Non-pigmented ciliary epithelial cell (primary cell): ENCODE measurements at regions not wholly inside any gene's neighbourhood (a gene's known extent, or its start where the extent isn't known, plus 50 kb on each side); places are given as distances from the start of the nearest gene placed in this dataset.

ENCODE experiments used
- DNase-seq: peaks from one replicate; pipeline ENCODE4 v3.0.0-alpha.2; 2010; ENCODE audit warnings: low read depth

DNA sequence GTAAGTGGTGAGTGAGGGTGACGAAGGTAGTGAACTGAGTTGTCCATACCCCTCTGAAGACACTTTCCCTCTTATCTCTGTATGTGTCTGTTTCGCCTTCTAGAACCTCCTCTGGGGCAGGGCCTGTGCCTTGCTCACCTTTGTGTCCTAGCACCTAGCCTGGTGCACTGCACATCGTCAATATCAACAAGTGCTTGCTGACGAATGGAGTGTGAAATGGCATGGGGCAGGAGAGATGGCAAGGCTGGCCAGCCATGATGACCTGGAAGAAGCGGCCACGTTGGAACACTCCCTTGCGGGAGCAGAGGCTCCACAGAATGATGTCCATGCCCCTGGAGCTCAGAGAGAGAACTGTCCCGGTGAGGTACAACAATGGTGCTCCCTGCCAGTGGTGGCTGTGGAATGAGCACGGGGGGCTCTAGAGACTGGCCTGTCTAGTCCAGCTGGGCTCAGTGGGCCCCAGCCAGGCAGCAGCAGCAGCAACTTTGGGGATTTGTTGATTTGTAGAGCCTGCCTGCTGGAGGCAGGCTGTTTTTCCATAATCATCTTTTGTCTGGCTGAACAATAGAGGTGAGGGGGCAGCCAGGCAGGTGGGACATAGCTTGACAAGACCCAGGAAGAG lies 112.2 kb upstream of the PJA1 start:
- DNase-seq: no peak

GRCh38 chrX:69268611-69269010 lies 103.4 kb upstream of the PJA1 start:
- DNase-seq: no peak

GRCh38 chrX:69264158-69264581 lies 98.9 kb upstream of the PJA1 start:
- no peak for DNase-seq

DNA sequence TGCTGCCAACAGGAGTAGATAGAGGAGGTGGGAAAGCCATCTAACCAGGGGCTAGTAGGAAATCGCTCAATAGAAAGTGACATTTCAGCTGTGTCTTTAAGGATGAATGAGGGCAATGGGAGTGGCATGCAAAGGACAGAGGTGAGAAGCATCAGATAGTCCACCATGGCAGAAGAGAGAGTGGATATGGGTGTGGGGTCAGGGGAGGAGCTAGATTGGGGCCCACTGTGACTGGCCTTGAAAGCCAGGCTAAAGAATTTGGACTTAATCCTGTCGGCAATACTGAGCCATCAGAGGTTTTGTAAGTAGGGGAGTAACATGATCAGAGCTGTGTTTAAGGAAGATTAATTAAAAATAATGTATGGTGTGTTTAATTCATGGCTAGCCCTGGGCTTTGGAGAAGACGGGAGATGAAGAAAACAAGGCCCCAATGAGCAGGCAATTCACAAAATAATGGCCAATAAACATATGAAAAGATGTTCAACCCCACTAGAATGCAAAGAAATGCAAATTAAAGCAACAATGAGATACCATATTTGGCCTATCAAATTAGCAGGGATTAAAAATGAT lies 98.1 kb upstream of the PJA1 start:
- no peak for DNase-seq

- no peak for DNase-seq
Measured at GRCh38 chrX:69262036-69262936, 97.0 kb upstream of the PJA1 start.

DNA sequence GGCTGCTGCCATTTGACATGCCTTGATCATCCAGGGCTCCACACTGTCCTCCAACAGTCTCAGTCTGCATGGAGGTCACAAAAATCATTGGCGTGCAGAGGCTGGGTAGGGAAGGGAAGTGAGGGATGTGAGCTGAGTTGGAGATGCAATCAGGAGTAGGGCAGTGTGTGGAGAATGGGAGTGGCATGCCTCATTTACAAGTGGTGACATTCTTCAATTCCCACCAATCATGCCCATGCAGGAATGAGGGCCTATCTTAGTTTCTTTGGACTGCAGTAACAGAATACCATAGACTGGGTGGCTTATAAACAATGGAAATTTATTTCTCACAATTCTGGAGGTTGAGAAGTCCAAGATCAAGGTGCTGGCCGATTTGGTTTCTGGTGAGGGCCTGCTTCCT lies 94.9 kb upstream of the PJA1 start:
- DNase-seq: no peak

DNA sequence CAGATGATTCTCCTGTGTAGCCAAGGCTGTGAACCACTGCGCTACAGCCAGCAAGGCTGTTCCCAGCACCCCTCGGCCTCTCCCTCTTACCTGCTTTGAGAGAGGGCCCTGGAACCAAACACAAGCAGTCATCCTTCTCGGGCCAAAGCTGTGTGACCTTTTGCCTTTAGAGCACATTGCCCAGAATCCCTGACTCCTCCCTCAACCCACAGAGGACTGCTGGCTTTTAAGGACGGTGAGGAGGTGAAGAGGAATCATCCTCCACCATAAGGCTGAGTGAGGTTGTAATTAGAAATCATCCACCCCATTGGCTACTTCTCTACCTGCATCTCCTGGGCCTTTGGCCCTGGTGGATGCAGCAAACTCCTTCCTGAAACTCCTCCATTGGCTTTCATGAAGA lies 93.6 kb upstream of the PJA1 start:
- DNase-seq: no peak

- no peak for DNase-seq
Measured at GRCh38 chrX:69257499-69258127, 92.4 kb upstream of the PJA1 start.

GRCh38 chrX:69256291-69256565 lies 91.0 kb upstream of the PJA1 start:
- no peak for DNase-seq

GRCh38 chrX:69255441-69256290 lies 90.4 kb upstream of the PJA1 start:
- no peak for DNase-seq

DNA sequence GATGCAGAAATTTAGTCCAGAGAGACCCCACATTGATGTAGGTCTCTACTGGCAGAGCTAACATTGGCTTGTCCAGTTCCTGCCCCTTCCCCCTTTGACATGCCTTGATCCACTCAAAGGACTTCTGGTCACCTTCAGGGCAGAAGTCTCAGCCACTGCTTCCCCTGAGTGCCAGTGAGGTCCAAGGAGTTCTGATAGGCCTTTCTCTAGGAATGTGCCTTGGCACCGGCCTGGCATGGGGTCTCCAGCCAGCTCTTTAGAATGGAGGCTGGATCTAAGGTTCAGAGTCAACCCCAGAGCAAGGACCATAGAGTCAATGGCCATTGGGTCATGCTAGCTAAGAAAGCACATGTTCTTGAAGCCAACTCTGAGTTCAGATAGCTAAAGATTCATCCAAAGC lies 88.6 kb upstream of the PJA1 start:
- DNase-seq: no peak

DNA sequence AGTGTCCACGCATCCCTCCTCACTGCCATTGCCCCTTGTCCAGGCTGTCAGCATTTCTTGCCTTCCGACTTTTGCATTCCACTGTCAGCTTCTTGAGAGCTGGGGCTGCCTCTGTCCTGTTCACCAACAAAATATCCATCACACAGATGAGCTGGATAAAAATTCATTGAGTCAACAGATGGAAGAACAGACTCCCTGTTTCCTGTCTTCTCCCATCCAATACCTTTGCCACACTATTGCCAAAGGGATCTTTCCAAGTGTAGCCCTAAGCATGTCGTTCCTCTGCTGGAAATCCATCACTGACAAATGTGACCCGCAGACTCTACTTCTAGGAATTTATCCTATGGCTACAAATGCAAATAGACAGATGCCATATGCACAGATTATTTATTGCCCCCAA lies 78.0 kb upstream of the PJA1 start:
- no peak for DNase-seq

- no peak for DNase-seq
Measured at GRCh38 chrX:69238887-69239231, 73.6 kb upstream of the PJA1 start.

- no peak for DNase-seq
Measured at GRCh38 chrX:69238114-69238886, 73.0 kb upstream of the PJA1 start.

GRCh38 chrX:69237236-69237635 lies 72.0 kb upstream of the PJA1 start:
- DNase-seq: no peak

DNA sequence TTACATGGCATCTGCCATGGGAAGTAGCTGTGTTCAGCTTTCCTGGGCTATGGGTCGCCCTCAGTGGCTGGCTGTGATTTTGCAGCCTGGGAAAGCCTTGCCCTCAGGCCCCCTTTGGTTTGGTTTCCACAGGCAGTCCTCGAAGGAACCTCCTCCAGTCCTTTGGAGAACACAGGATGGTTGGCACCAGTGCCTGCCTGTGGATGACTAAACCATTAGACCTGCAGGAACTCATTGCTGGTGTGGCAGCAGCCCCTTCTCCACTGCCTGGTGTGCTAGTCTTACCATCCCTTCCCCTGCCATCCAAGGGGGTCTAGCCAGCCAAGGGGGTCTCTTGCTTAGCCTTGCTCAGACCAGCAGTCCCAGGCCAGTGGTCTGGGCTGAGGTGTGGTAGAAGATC lies 71.4 kb upstream of the PJA1 start:
- DNase-seq: no peak

- no peak for DNase-seq
Measured at GRCh38 chrX:69234624-69235023, 69.4 kb upstream of the PJA1 start.

- no peak for DNase-seq
Measured at GRCh38 chrX:69232945-69233344, 67.7 kb upstream of the PJA1 start.

DNA sequence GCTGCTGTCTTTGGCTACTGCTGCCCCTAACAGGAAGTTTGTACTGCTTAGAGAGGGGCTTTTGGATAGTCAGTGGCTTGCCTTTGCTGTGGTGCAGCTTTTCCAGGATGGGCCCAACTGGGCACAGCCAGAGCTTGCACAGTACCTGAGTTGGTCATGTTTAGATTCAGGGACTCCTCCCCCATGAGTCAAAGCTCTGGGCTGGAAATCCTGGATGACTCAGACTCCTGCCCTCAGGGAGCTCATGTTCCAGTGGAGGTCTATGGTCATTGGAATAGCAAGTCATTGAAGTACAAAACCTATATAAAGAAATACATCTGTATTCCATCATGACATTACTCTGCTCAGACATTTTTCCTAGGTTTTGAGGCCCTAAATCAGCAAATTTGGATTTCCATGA lies 66.7 kb upstream of the PJA1 start:
- DNase-seq: no peak

DNA sequence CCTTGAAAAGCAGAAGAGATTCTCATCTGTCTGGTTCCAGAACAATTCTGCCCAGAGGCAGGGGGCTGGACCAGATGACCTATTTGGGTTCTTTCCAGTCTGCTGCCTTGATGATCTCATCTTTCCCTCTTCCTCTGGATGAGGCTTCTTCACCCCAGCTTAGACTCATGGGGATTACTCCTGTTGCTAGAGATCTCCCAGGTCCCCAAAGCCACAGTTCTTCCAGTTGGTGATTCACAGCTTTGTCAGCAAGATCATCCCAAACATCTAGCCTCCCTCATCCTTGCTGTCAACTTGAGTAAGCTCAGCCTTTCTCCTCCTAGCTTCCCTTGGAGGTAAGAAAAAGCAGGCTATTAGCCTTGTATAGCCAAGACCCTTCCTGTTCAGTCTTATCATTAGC lies 64.2 kb upstream of the PJA1 start:
- peak; percentile 35 for DNase-seq

DNA sequence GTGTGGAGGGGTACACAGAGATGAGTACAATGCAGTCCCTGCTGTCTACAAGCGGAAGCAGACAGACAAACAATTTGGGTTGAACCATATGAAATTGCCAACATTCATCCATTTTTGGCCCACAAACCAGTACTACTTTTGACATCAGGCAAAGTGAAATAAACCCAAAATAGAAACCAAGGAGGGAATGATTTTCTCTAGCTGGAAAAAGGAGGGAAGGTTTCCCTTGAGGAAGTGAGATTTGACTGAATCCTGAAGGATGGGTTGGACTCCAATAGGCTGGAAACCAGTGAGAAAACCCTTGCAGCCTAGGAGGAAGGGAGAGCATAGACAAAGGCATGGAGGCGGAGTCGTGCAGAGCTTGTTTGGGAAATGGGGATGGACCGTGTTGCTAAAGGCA lies 63.5 kb upstream of the PJA1 start:
- DNase-seq: no peak
